ENCODE measurements at regions not wholly inside any gene's neighbourhood (a gene's known extent, or its start where the extent isn't known, plus 50 kb on each side); places are given as distances from the start of the nearest gene placed in this dataset.

DNA sequence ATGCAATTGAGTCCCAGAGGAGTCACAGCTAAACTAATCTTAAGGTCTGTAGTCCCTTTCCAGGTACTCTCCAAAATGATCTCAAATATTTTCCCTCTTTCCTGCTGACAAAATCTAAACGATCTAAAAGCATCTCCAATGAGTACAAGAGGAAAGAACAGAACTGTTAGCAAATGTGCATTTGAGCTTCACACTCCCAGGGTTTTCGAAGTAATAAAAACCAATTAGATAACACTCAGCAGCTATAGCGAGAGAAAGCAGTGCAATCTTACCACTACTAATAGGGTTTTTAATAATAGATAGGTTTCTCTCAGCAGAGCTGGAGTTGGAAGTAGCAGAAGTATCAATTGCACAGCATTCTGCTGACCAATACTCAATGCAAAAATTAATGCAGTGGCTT, 995.4 kb downstream of the TUSC7 start:
- no peak for DNase-seq
- H3K4me3 ChIP-seq, result no peak overlapping the region
- no peak overlapping the region for H3K27ac ChIP-seq
- WGBS, 4 donors, result 85 to 92% (median 88%) methylated on average over 3 of the region's 3 CpGs
- TF ChIP-seq POLR2A (IDR thresholded peaks at IDR 0.05) (no peak), CTCF (IDR thresholded peaks at IDR 0.05) (no peak)
- H3K36me3 ChIP-seq (replicated peaks in 1 of 2), result no peaks in the 10 kb centered on the region
- H3K27me3 ChIP-seq, result no peaks in the 10 kb centered on the region
- H3K4me1 ChIP-seq (replicated peaks in 1 of 2), result no peaks in the 10 kb centered on the region
- no peaks in the 10 kb centered on the region for H3K9me3 ChIP-seq (replicated peaks in 1 of 3)
- intact Hi-C loops (cut with DNase I), result no loop called here

- Histone ChIP-seq H3K27ac (no peak overlapping the region), H3K36me3 (replicated peaks in 1 of 2) (no peaks in the 10 kb centered on the region), H3K4me1 (replicated peaks in 1 of 2) (no peaks in the 10 kb centered on the region), H3K27me3 (no peaks in the 10 kb centered on the region), H3K9me3 (replicated peaks in 1 of 3) (no peaks in the 10 kb centered on the region), H3K4me3 (no peak overlapping the region)
- DNase-seq, result no peak
- intact Hi-C loops (cut with DNase I), result no loop called here
- 44 to 64% (median 53%) methylated on average over 1 of the region's 1 CpG for WGBS, 4 donors
- no peak for TF ChIP-seq POLR2A (IDR thresholded peaks at IDR 0.05)
- TF ChIP-seq CTCF (IDR thresholded peaks at IDR 0.05), result no peak
Observed at GRCh38 chr3:117706037-117706436, 996.5 kb downstream of the TUSC7 start.

- WGBS, 4 donors, result 79 to 85% (median 81%) methylated on average over 2 of the region's 2 CpGs
- H3K27me3 ChIP-seq, result no peaks in the 10 kb centered on the region
- no peak for DNase-seq
- no peaks in the 10 kb centered on the region for H3K36me3 ChIP-seq (replicated peaks in 1 of 2)
- H3K4me3 ChIP-seq, result no peak overlapping the region
- H3K27ac ChIP-seq, result no peak overlapping the region
- no peaks in the 10 kb centered on the region for H3K4me1 ChIP-seq (replicated peaks in 1 of 2)
- no peak for TF ChIP-seq CTCF (IDR thresholded peaks at IDR 0.05)
- no peak for TF ChIP-seq POLR2A (IDR thresholded peaks at IDR 0.05)
- H3K9me3 ChIP-seq (replicated peaks in 1 of 3), result no peaks in the 10 kb centered on the region
- intact Hi-C loops (cut with DNase I), result no loop called here
Observed at GRCh38 chr3:117706756-117707155, 997.2 kb downstream of the TUSC7 start.

DNA sequence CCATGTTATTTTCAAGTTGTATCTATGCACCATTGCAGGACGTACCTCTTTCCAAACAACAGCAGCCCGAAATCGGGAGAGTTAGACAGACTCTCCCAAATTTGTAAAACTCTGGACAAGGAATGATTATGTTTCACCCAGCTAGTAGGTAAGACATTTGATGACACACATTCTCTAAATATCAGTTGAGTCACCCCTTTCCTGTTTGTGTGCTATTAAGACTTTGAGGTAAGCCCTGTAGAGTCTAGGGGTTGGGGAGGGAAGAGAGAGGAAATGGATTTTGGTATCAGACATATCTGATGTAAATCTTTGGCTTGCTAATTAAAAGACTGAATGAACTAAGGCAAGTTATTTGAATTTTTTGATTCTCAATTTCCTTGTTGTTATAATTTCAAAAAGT, 999.0 kb downstream of the TUSC7 start:
- Histone ChIP-seq H3K27ac (no peak overlapping the region), H3K36me3 (replicated peaks in 1 of 2) (no peaks in the 10 kb centered on the region), H3K4me1 (replicated peaks in 1 of 2) (no peaks in the 10 kb centered on the region), H3K9me3 (replicated peaks in 1 of 3) (peaks cover 0 to 4% (median 0%) of the 10 kb centered on the region in 3 donors), H3K4me3 (no peak overlapping the region), H3K27me3 (no peaks in the 10 kb centered on the region)
- intact Hi-C loops (cut with DNase I), result no loop called here
- no peak for DNase-seq
- WGBS, 4 donors, result 91 to 97% (median 95%) methylated on average over 3 of the region's 3 CpGs
- TF ChIP-seq CTCF (IDR thresholded peaks at IDR 0.05) (no peak), POLR2A (IDR thresholded peaks at IDR 0.05) (no peak)

All from adrenal gland (tissue), 9 donors.